BLaER1 (cell line): ENCODE measurements at regions not wholly inside any gene's neighbourhood (a gene's known extent, or its start where the extent isn't known, plus 50 kb on each side); places are given as distances from the start of the nearest gene placed in this dataset.
"Not testable (repeated sequence)": the region's sequence is repeated elsewhere in the genome, so short reads cannot be mapped to it uniquely, and the experiment has no call there.

Experiments used
- H3K27ac ChIP-seq: shearing (Covaris generic); formaldehyde crosslinking; 2 replicates; pipeline ENCODE4 v1.8.1; 2022
- H3K27me3 ChIP-seq: shearing (Covaris generic); formaldehyde crosslinking; 2 replicates; pipeline ENCODE4 v1.8.1; 2022
- H3K36me3 ChIP-seq: shearing (Covaris generic); formaldehyde crosslinking; 2 replicates; pipeline ENCODE4 v1.8.1; 2022
- H3K4me1 ChIP-seq: shearing (Covaris generic); formaldehyde crosslinking; 2 replicates; pipeline ENCODE4 v1.8.1; 2022
- H3K4me2 ChIP-seq: shearing (Covaris generic); formaldehyde crosslinking; 2 replicates; pipeline ENCODE4 v1.8.1; 2022
- H3K4me3 ChIP-seq: shearing (Covaris generic); formaldehyde crosslinking; 2 replicates; pipeline ENCODE4 v1.8.1; 2022
- H3K9ac ChIP-seq: shearing (Covaris generic); formaldehyde crosslinking; 2 replicates; pipeline ENCODE4 v1.8.1; 2022
- H3K9me3 ChIP-seq: shearing (Covaris generic); formaldehyde crosslinking; 2 replicates; pipeline ENCODE4 v1.8.1; 2022
- H4K20me1 ChIP-seq: shearing (Covaris generic); formaldehyde crosslinking; 2 replicates; pipeline ENCODE4 v1.8.1; 2022
- Cebpa-rat ChIP-seq: shearing (Covaris generic); IDR thresholded peaks from 2 replicates; pipeline ENCODE4 v1.8.1; 2022

GRCh38 chr14:105748204-105748578, 221.8 kb downstream of the TMEM121 start:
- Histone ChIP-seq H3K27ac (peak overlapping the region; percentile 30; the same call in 1 of the 2 replicates), H3K27me3 (no peaks in the 10 kb centered on the region), H3K4me2 (peak overlapping the region; percentile 64), H3K36me3 (no peaks in the 10 kb centered on the region), H3K4me3 (no peak overlapping the region), H3K4me1 (peaks cover 18% of the 10 kb centered on the region), H3K9ac (no peak overlapping the region), H3K9me3 (no peaks in the 10 kb centered on the region), H4K20me1 (no peaks in the 10 kb centered on the region)
- TF ChIP-seq Cebpa-rat: no peak

- H3K4me1 ChIP-seq: peaks cover 22% of the 10 kb centered on the region
- not testable (repeated sequence) for H3K4me2 ChIP-seq, H3K36me3 ChIP-seq, H3K27ac ChIP-seq, H3K27me3 ChIP-seq, H3K4me3 ChIP-seq, H3K9me3 ChIP-seq, H4K20me1 ChIP-seq, H3K9ac ChIP-seq
Observed at GRCh38 chr14:105748710-105749109, 222.3 kb downstream of the TMEM121 start.

GRCh38 chr14:105749870-105750541, 223.6 kb downstream of the TMEM121 start:
- H4K20me1 ChIP-seq, H3K4me2 ChIP-seq, H3K9me3 ChIP-seq, H3K36me3 ChIP-seq, H3K4me3 ChIP-seq, H3K9ac ChIP-seq, H3K27ac ChIP-seq, H3K27me3 ChIP-seq: not testable (repeated sequence)
- H3K4me1 ChIP-seq: peaks cover 30% of the 10 kb centered on the region

- not testable (repeated sequence) for H3K4me3 ChIP-seq, H3K27ac ChIP-seq, H4K20me1 ChIP-seq, H3K36me3 ChIP-seq, H3K27me3 ChIP-seq, H3K9ac ChIP-seq, H3K4me2 ChIP-seq, H3K9me3 ChIP-seq
- H3K4me1 ChIP-seq: peaks cover 30% of the 10 kb centered on the region
Observed at GRCh38 chr14:105751291-105751751, 224.9 kb downstream of the TMEM121 start.

- peaks cover 28% of the 10 kb centered on the region for H3K4me1 ChIP-seq
- H3K27ac ChIP-seq, H3K27me3 ChIP-seq, H3K4me3 ChIP-seq, H3K36me3 ChIP-seq, H3K9ac ChIP-seq, H4K20me1 ChIP-seq, H3K9me3 ChIP-seq, H3K4me2 ChIP-seq: not testable (repeated sequence)
Observed at GRCh38 chr14:105752420-105752819, 226.0 kb downstream of the TMEM121 start.

DNA sequence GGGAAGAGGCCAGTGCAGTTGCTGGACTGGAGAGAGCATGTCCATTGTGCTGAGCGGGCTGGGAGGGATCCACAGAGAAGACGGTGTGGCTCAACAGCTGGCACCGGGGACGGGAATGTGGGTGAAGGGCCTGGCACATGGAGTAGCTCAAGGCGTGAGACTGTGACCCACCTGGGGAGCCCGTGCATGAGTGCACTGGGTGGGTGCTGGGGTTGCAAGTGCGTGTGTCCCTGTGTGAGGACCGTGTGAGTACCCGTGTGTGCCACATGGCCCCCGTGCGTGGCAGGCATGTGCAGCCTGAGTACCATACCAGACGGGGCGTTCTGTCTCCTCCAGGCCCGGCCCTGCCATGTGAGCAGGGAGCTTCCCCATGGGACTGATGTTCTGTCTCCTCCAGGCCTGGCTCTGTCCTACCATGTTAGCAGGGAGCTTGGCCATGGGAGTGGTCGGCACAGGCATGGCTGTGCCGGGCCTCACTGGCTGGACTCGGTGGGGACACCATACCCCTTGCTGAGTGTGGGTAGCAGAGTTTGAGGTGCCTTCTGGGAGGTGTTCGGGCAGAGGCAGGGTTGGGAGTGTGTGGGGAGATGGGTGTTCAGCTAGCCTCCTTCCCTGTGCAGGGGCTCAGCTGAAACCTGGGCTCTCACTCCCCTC, 234.4 kb downstream of the TMEM121 start:
- H3K36me3 ChIP-seq: no peaks in the 10 kb centered on the region
- H3K9me3 ChIP-seq: peaks cover 5% of the 10 kb centered on the region
- no peaks in the 10 kb centered on the region for H4K20me1 ChIP-seq
- H3K4me3 ChIP-seq: no peak overlapping the region
- no peaks in the 10 kb centered on the region for H3K27me3 ChIP-seq
- no peak overlapping the region for H3K4me2 ChIP-seq
- H3K4me1 ChIP-seq: no peaks in the 10 kb centered on the region
- H3K27ac ChIP-seq: no peak overlapping the region
- no peak overlapping the region for H3K9ac ChIP-seq
- TF ChIP-seq Cebpa-rat: no peak

- not testable (repeated sequence) for H3K9me3 ChIP-seq, H3K4me1 ChIP-seq, H3K27me3 ChIP-seq, H3K36me3 ChIP-seq, H4K20me1 ChIP-seq, H3K4me2 ChIP-seq, H3K4me3 ChIP-seq, H3K27ac ChIP-seq, H3K9ac ChIP-seq
Observed at GRCh38 chr14:105761345-105761740, 235.0 kb downstream of the TMEM121 start.

- H4K20me1 ChIP-seq: no peaks in the 10 kb centered on the region
- no peak overlapping the region for H3K9ac ChIP-seq
- TF ChIP-seq Cebpa-rat: no peak
Observed at GRCh38 chr14:105761842-105762241, 235.5 kb downstream of the TMEM121 start.

DNA sequence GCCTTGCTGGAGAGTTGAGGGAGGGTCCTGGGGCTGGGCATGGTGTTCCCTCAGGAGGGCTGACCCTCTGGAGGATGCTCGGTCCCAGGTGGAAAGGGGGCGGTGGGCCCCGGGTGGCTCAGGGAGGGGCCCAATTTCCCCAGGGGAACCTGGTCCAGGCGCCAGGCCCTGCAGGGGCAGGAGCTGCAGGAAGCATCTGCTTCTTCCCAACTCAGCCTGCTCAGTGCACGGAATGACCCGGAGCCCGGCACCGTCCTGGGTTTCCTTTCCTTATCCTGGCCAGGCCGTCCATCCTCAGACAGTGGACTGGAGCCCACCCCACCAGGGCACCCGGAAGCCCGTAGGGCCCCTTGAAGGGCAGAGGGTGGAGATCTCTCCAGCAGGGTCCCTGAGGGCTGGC, 235.9 kb downstream of the TMEM121 start:
- not testable (repeated sequence) for H3K4me2 ChIP-seq, H4K20me1 ChIP-seq, H3K4me3 ChIP-seq, H3K27ac ChIP-seq, H3K27me3 ChIP-seq, H3K4me1 ChIP-seq, H3K9me3 ChIP-seq, H3K9ac ChIP-seq, H3K36me3 ChIP-seq

More at GRCh38 chr14:105761842-105762241, 235.5 kb downstream of the TMEM121 start:
- no peak overlapping the region for H3K27ac ChIP-seq
- no peak overlapping the region for H3K4me3 ChIP-seq
- peaks cover 5% of the 10 kb centered on the region for H3K9me3 ChIP-seq
- no peaks in the 10 kb centered on the region for H3K27me3 ChIP-seq
- H3K4me1 ChIP-seq: no peaks in the 10 kb centered on the region
- H3K36me3 ChIP-seq: no peaks in the 10 kb centered on the region
- no peak overlapping the region for H3K4me2 ChIP-seq

GRCh38 chr14:105764254-105764901, 238.0 kb downstream of the TMEM121 start:
- not testable (repeated sequence) for H3K27me3 ChIP-seq, H3K4me2 ChIP-seq, H3K4me1 ChIP-seq, H3K4me3 ChIP-seq, H3K27ac ChIP-seq, H3K36me3 ChIP-seq, H4K20me1 ChIP-seq, H3K9me3 ChIP-seq, H3K9ac ChIP-seq

DNA sequence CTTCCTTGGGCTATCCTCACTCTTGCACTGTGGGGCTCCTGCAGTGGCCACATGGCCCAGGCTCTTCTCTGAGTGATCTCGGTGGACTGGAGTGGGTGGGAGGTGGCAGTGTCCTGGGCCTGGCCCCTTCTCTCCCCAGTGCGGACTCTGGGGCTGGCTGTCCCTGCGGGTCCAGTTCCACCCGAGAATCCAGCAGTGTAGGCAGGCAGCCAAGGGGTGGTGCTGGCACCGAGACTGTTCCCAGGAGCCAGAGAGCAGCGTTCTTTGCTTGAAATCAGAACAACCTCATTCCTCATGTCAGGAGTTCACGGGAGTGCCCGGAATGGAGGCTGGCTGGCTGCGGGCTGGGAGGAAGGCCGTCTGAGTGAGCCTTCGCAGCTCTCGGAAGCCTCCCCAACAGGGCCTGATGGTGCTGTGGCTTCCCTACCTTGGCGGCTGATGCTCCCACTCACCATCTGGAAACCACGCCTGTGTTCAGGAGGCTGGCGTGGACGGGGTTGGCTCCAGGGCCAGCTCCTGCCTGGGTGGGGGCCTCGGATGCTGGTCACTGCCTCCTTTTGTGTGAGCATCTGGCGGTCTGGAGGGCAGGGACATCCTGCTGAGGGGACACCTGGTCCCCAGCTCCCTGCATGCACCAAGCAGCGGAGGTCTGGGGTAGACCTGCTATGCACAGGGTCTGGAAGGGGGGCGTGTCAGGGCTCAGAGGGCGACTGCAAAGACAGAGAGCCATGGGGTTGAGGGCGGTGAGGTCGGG, 238.9 kb downstream of the TMEM121 start:
- H3K4me2 ChIP-seq, H3K4me3 ChIP-seq, H4K20me1 ChIP-seq, H3K9ac ChIP-seq, H3K36me3 ChIP-seq, H3K4me1 ChIP-seq, H3K9me3 ChIP-seq, H3K27ac ChIP-seq, H3K27me3 ChIP-seq: not testable (repeated sequence)
